HFF-Myc (cell line): ENCODE measurements at regions not wholly inside any gene's neighbourhood (a gene's known extent, or its start where the extent isn't known, plus 50 kb on each side); places are given as distances from the start of the nearest gene placed in this dataset.

Experiments used
- DNase-seq: peaks from one replicate; pipeline ENCODE4 v3.0.0-alpha.2; 2011; ENCODE audit warnings: low read depth; ENCODE audit errors: extremely low read depth
- H3K4me3 ChIP-seq: replicated peaks from 2 replicates; pipeline ENCODE4 v1.5.1; 2011; ENCODE audit warnings: low read depth, mild to moderate bottlenecking, control low read depth, low read length
- CTCF ChIP-seq: IDR thresholded peaks from 2 replicates; pipeline ENCODE4 v1.5.1; 2012; ENCODE audit warnings: mild to moderate bottlenecking, low read depth, low read length, control low read depth; ENCODE audit errors: missing control alignments

GRCh38 chr2:155161314-155161713, 462.8 kb downstream of the KCNJ3 start:
- H3K4me3 ChIP-seq, result no peak overlapping the region
- DNase-seq, result no peak
- TF ChIP-seq CTCF, result no peak

- H3K4me3 ChIP-seq, result no peak overlapping the region
- DNase-seq, result no peak
- TF ChIP-seq CTCF, result no peak
Observed at GRCh38 chr2:155157711-155158110, 459.2 kb downstream of the KCNJ3 start.

GRCh38 chr2:155157065-155157464, 458.6 kb downstream of the KCNJ3 start:
- no peak for TF ChIP-seq CTCF
- DNase-seq, result no peak
- no peak overlapping the region for H3K4me3 ChIP-seq

GRCh38 chr2:155151945-155152344, 453.4 kb downstream of the KCNJ3 start:
- no peak for DNase-seq
- H3K4me3 ChIP-seq, result no peak overlapping the region
- TF ChIP-seq CTCF, result no peak

- no peak for DNase-seq
- H3K4me3 ChIP-seq, result no peak overlapping the region
- no peak for TF ChIP-seq CTCF
Observed at GRCh38 chr2:155151472-155151871, 453.0 kb downstream of the KCNJ3 start.

GRCh38 chr2:155145758-155146229, 447.3 kb downstream of the KCNJ3 start:
- H3K4me3 ChIP-seq, result no peak overlapping the region
- TF ChIP-seq CTCF, result no peak
- DNase-seq, result no peak

- no peak overlapping the region for H3K4me3 ChIP-seq
- no peak for DNase-seq
- no peak for TF ChIP-seq CTCF
Observed at GRCh38 chr2:155141418-155141817, 442.9 kb downstream of the KCNJ3 start.
